ACC112 (cell line): ENCODE measurements at regions not wholly inside any gene's neighbourhood (a gene's known extent, or its start where the extent isn't known, plus 50 kb on each side); places are given as distances from the start of the nearest gene placed in this dataset.

Experiments
- H2AFZ ChIP-seq: fragments of 200-600 bp; sonication (generic); one replicate; pipeline ENCODE4 v1.6.0; 2017; ENCODE audit warnings: antibody characterized with exemption, low read length; ENCODE audit not compliant: unreplicated experiment
- H3K27ac ChIP-seq: fragments of 200-600 bp; sonication (generic); 2 replicates; pipeline ENCODE4 v1.5.1; 2014; ENCODE audit warnings: low read depth, mild to moderate bottlenecking, antibody characterized with exemption, low read length, moderate library complexity
- H3K27me3 ChIP-seq: fragments of 200-600 bp; sonication (generic); 2 replicates; pipeline ENCODE4 v1.6.1; 2014; ENCODE audit warnings: mild to moderate bottlenecking, antibody characterized with exemption, low read length, moderate library complexity, mixed read lengths; ENCODE audit not compliant: insufficient read depth
- H3K36me3 ChIP-seq: fragments of 200-600 bp; sonication (generic); 2 replicates; pipeline ENCODE4 v1.6.1; 2016; ENCODE audit warnings: mild to moderate bottlenecking, antibody characterized with exemption, low read length, moderate library complexity, mixed read lengths; ENCODE audit not compliant: insufficient read depth
- H3K4me1 ChIP-seq: fragments of 200-600 bp; sonication (generic); one replicate; pipeline ENCODE4 v1.6.1; 2016; ENCODE audit warnings: low read length, mixed read lengths; ENCODE audit not compliant: insufficient read depth, unreplicated experiment, control insufficient read depth
- H3K4me3 ChIP-seq: fragments of 200-600 bp; sonication (generic); 2 replicates; pipeline ENCODE4 v1.5.1; 2014; ENCODE audit warnings: mild to moderate bottlenecking, low read depth, low read length
- H3K79me2 ChIP-seq: fragments of 200-600 bp; sonication (generic); one replicate; pipeline ENCODE4 v1.6.0; 2016; ENCODE audit warnings: low read length; ENCODE audit not compliant: control insufficient read depth, unreplicated experiment, insufficient read depth

DNA sequence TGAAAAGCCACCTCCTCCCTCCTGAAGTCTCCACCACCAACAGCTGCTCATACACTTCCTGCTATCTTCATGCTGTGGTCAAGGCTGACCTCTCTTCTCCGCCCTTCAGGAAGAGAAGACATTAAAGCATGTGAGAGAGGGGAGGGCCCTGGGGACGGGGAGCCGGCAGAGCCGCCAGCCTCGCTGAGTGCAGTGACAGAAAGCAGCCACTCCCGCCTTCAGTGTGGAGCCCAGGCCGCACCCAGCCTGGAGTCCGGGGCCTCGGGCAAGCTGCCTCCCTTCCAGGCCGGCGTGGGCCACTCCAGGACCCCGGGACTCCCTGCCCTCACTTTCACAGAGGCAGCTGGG is 94.7 kb upstream of the TNRC6C start:
- Histone ChIP-seq H3K36me3 (no peaks in the 10 kb centered on the region), H2AFZ (no peak overlapping the region), H3K27ac (no peak overlapping the region), H3K4me1 (no peaks in the 10 kb centered on the region), H3K27me3 (peaks cover 26% of the 10 kb centered on the region), H3K79me2 (no peaks in the 10 kb centered on the region), H3K4me3 (no peak overlapping the region)

DNA sequence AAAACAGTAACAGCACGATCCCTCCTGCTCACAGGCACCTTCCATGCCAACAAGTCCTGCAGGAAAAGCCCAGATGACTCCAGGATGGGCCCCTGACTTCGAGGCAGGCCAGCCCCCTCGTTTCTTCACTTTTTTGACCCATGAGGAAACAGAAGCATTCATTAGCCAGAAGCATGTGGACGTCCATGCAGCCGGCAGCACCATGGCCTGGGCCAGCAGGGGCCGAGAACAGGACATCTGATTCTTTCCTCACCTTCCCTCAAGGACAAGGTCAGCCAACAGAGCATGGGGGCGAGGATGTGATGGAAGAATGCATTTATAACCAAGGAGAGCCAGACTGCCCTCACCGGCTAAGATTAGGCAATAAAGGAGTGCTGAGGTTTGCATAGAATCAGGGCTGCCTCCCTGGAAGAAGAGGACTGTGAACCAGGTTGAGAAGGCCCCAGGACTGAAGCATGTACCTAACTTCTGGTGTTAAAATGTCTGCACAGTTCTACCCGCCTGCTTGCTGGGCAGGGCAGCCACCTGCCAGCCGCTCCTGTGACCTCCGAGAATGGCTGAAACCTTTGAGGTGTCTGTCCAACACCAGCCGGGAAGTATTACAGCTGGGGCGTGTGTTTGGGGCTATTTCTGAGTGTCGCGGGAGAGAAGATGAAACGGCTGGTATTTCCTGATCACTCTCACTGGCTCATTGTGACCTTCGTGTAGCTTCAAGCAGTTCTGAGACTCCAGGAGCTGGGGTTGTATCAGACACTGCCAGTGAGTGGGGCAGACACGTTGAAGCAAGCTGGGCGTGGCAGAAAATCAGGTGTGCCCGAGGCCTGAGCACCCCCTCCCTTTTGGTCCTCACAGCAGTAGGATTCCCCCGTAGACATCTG is 94.0 kb upstream of the TNRC6C start:
- Histone ChIP-seq H3K27ac (no peak overlapping the region), H3K79me2 (no peaks in the 10 kb centered on the region), H2AFZ (no peak overlapping the region), H3K4me3 (no peak overlapping the region), H3K36me3 (no peaks in the 10 kb centered on the region), H3K4me1 (no peaks in the 10 kb centered on the region), H3K27me3 (peaks cover 22% of the 10 kb centered on the region)

DNA sequence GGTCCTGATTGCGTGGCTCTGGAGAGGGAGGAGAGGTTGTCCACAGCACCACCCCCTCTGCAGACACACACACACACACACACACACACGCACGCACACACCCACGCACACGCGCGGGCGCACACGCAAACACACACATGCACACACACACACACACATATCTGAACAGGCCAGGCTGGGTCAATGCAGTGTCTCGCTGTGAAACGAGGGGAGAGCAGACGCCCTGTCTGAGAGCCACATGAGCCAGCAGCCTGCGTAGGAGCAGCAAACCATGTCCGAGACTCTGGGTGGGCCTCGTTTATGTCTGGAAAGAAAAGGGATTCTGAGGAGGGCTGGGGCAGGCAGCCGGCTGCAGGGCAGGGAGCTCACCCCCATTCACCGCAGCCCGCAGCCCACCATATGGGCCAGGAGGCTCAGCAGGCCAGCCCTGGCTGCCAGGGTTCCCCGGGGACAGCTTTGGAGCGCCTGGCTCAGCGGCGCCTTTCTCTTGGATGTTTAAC is 93.3 kb upstream of the TNRC6C start:
- Histone ChIP-seq H2AFZ (no peak overlapping the region), H3K4me1 (no peaks in the 10 kb centered on the region)

DNA sequence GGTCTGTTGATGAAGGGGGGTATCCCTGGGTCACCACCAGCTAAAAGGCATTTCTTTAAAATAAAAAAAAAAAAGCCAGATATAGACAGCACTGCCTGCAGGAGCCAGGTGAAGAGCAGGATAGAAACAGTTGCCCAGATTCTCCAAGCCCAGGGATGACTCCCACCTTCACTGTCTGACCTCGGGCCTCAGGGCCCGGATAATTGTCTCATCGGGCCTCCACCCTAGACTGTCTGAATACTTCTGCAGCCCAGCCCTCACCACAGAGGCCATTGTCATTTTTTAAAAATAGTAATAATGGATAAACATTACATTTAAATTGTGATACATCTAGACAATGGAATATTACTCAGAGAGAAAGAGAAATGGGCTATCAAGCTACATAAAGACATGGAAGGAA is 92.8 kb upstream of the TNRC6C start:
- Histone ChIP-seq H3K27ac (no peak overlapping the region), H2AFZ (no peak overlapping the region), H3K4me3 (no peak overlapping the region), H3K36me3 (no peaks in the 10 kb centered on the region), H3K79me2 (no peaks in the 10 kb centered on the region), H3K27me3 (peaks cover 16% of the 10 kb centered on the region), H3K4me1 (no peaks in the 10 kb centered on the region)

More for the DNA sequence above, 93.3 kb upstream of the TNRC6C start:
- no peaks in the 10 kb centered on the region for H3K79me2 ChIP-seq
- H3K36me3 ChIP-seq, result no peaks in the 10 kb centered on the region
- H3K4me3 ChIP-seq, result no peak overlapping the region
- H3K27me3 ChIP-seq, result peaks cover 21% of the 10 kb centered on the region
- H3K27ac ChIP-seq, result no peak overlapping the region

DNA sequence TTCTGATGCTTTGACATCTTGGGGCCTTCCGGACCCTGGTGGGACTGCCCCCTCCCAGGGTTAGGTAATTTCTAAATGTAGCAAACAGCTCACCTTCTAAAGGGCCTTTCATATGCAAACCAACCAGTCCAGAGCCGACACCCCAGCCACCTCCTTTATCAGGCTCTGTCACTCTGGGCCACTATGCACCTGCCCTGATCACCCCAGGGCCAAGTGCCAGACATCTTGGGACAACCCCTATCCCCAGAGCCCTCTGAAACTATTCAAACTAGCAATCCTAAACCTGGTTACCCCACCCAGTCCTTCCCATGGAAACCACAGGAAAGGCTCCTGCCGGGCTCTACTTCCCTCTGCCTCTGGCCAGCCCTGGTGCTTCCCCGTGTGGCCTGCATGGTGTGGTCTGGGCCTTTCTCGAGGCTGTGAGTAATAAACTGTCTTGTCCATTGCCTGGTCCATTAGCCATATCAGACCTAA is 91.2 kb upstream of the TNRC6C start:
- Histone ChIP-seq H3K4me1 (no peaks in the 10 kb centered on the region), H3K4me3 (no peak overlapping the region), H3K27me3 (peaks cover 7% of the 10 kb centered on the region; the same call in 1 of the 2 replicates), H2AFZ (no peak overlapping the region), H3K36me3 (no peaks in the 10 kb centered on the region), H3K79me2 (no peaks in the 10 kb centered on the region), H3K27ac (no peak overlapping the region)

DNA sequence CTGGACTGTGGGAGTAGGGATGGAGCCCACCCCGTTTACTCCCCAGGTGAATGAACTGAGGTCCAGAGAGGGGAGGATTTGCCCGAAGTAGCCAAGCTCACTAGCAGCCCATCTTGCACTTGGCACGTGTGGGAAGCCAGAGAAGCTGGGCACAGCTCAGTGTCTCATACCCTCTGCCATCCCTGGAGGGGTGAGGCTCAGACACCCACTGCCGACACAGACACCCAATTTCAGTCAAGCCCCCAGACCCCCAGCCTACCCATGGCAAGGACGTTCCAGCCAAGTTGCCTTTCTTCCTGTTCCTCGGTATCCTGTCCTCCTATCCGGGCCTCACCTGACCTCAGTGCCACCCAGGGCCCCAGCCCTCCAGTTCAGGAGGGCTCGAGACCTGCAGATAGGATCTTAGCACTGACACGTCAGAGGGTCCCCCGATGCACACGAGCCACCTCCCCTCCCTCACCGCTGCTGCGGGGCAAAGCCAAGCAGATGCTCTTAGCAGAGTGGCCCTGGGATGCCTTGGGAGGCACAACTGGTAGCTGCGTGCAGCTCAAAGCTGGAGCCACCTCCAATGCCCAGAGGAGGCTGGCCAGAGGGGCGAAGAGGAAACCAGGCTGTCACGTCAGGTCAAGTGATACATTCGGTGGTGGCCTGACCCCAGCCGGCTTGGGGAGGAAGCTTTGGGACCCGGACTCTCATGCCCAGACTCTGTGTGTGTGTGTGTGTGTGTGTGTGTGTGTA is 90.4 kb upstream of the TNRC6C start:
- Histone ChIP-seq H3K79me2 (no peaks in the 10 kb centered on the region), H3K4me1 (no peaks in the 10 kb centered on the region), H3K4me3 (no peak overlapping the region), H3K36me3 (no peaks in the 10 kb centered on the region), H2AFZ (no peak overlapping the region), H3K27ac (no peak overlapping the region), H3K27me3 (peaks cover 7% of the 10 kb centered on the region; the same call in 1 of the 2 replicates)

DNA sequence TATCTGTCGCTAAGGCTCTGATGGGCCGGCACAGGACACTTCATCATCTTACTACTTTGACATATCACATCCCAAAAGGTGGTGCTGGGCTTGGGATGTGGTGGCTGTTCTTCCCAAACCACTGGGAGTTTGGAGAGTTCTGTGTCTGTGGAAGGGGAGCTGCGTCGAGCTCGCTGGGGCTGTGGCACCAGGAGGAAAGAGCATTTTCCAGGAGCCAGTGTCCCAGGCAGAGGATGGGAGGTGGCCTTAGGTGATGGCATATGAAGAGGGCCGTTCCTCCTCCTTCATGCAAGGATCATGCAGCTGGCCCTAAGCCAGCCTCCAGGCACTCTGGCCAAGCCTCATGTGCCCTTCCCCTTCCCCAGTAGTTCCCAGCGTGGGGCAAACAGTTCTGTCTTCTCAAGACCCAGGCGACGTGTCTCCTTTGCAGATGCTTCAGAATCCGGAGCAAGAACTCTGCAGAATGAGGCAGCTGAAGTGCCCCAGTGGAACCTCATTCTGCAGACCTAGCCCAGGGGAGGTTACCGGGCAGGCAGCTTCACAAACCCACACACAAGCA is 89.4 kb upstream of the TNRC6C start:
- no peaks in the 10 kb centered on the region for H3K4me1 ChIP-seq
- H3K27ac ChIP-seq, result no peak overlapping the region
- peaks cover 7% of the 10 kb centered on the region; the same call in 1 of the 2 replicates for H3K27me3 ChIP-seq
- H3K36me3 ChIP-seq, result no peaks in the 10 kb centered on the region
- H3K4me3 ChIP-seq, result no peak overlapping the region
- no peaks in the 10 kb centered on the region for H3K79me2 ChIP-seq
- H2AFZ ChIP-seq, result no peak overlapping the region

DNA sequence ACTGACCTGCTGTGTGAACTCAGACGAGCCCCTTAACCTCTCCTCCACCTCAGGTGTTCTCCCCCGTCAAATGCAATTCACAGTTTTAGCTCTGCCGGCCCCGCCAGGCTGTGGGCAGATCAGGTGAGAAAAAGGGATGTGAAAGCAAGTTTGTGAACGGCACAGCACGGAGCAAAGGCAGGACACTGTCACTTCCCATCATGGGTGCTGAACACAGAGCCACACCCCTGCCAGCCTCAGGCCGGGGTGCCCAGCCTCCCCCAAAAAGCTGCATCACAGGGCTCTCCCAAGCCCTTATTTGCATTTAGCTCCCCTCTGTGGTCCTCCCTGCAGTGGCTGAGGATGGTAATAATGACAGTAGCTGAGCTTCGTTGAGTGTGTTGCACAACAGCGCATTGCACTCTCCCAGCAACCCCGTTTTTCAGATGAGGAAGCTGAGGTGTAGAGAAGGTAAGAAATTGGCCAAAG is 88.8 kb upstream of the TNRC6C start:
- Histone ChIP-seq H3K27ac (no peak overlapping the region), H3K36me3 (no peaks in the 10 kb centered on the region), H3K4me1 (no peaks in the 10 kb centered on the region), H2AFZ (no peak overlapping the region), H3K79me2 (no peaks in the 10 kb centered on the region), H3K4me3 (no peak overlapping the region), H3K27me3 (peaks cover 7% of the 10 kb centered on the region; the same call in 1 of the 2 replicates)

DNA sequence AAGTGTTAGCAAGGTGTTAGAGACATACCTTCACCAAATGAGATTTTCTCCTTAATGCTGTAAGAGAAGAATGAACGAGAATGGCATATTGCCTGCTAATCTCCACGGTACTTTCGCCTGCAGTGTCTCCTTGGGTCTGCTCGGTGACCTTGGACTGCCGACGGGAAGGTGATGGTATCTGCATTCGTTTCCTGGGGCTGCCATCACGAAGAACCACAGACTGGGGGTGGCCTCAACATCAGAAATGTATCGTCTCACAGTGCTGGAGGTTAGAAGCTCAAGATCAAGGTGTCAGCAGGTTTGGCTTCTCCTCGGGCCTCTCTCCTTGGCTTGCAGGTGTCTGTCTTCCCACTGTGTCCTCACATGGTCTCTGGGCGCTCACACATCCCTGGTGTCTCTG is 86.3 kb upstream of the TNRC6C start:
- H3K27me3 ChIP-seq, result peaks cover 7% of the 10 kb centered on the region; the same call in 1 of the 2 replicates
- no peaks in the 10 kb centered on the region for H3K4me1 ChIP-seq
- no peaks in the 10 kb centered on the region for H3K36me3 ChIP-seq
- no peak overlapping the region for H3K27ac ChIP-seq
- no peaks in the 10 kb centered on the region for H3K79me2 ChIP-seq
- no peak overlapping the region for H2AFZ ChIP-seq
- H3K4me3 ChIP-seq, result no peak overlapping the region

DNA sequence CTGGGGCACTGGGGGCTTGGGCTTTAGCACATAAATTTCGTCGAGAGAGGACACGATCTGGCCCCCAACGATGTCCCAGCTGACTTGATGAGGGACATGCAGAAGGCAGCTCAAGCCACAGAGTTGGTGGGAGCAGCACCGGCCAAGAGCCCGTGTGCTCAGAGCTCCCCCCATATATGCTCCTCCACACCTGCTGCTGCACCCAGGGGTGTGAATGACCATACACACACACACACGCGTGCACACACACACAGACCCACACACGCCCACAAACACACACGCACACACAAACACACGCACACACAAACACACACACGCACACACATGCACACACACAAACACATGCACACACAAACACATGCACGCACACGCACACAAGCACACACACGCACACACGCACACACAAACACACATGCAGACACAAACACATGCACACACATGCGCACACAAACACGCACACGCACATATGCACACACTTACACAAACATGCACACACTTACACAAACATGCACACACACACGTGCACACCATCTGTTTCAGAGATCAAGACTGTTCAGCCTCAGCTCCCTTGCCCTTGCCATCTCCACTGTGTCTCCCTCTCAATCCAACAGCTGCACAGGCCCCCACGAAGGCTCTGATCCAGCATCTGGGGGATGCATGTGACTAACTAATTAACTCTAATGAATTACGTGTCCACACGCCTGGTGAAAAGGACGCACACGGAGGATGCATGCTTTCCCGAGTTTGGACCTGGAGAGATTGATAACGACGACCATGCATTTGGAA is 85.6 kb upstream of the TNRC6C start:
- peaks cover 7% of the 10 kb centered on the region; the same call in 1 of the 2 replicates for H3K27me3 ChIP-seq
- no peak overlapping the region for H3K4me3 ChIP-seq
- H3K36me3 ChIP-seq, result no peaks in the 10 kb centered on the region

More for the DNA sequence above, 85.6 kb upstream of the TNRC6C start:
- no peaks in the 10 kb centered on the region for H3K4me1 ChIP-seq
- H3K79me2 ChIP-seq, result no peaks in the 10 kb centered on the region
- no peak overlapping the region for H3K27ac ChIP-seq
- no peak overlapping the region for H2AFZ ChIP-seq
